Astrocyte (in vitro differentiated cells and primary cell): ENCODE measurements at regions not wholly inside any gene's neighbourhood (a gene's known extent, or its start where the extent isn't known, plus 50 kb on each side); places are given as distances from the start of the nearest gene placed in this dataset.

Experiments used
- DNase-seq: peaks from one replicate; pipeline ENCODE4 v3.0.0-alpha.2; 2010; ENCODE audit warnings: low read depth
- FAIRE-seq: peaks from 2 replicates; lab custom pipeline; 2011; peaks lifted over from hg19 to GRCh38; lab: Jason Lieb, UNC
- H2AFZ ChIP-seq: 2 replicates; pipeline ENCODE4 v1.6.0; 2012; ENCODE audit warnings: low read depth, low read length, inconsistent platforms
- H3K27ac ChIP-seq: 2 replicates; pipeline ENCODE4 v1.5.1; 2011; ENCODE audit warnings: low read depth, low read length, inconsistent platforms
- H3K27me3 ChIP-seq: 2 replicates; pipeline ENCODE4 v1.6.0; 2011; ENCODE audit warnings: low read length, inconsistent platforms; ENCODE audit not compliant: insufficient read depth
- H3K36me3 ChIP-seq: 2 replicates; pipeline ENCODE4 v1.5.1; 2011; ENCODE audit warnings: low read length, inconsistent platforms; ENCODE audit not compliant: insufficient read depth
- H3K4me1 ChIP-seq: 2 replicates; pipeline ENCODE4 v1.5.1; 2011; ENCODE audit warnings: low read length, inconsistent platforms; ENCODE audit not compliant: insufficient read depth
- H3K4me2 ChIP-seq: 2 replicates; pipeline ENCODE4 v1.6.0; 2012; ENCODE audit warnings: low read length, inconsistent platforms
- H3K4me3 ChIP-seq: 2 replicates; pipeline ENCODE4 v1.5.1; 2011; ENCODE audit warnings: low read depth, mild to moderate bottlenecking, low read length, inconsistent platforms; ENCODE audit not compliant: insufficient read depth
- H3K79me2 ChIP-seq: 2 replicates; pipeline ENCODE4 v1.6.0; 2012; ENCODE audit warnings: mild to moderate bottlenecking, low read length, inconsistent platforms; ENCODE audit not compliant: insufficient read depth
- H3K9ac ChIP-seq: 2 replicates; pipeline ENCODE4 v1.6.0; 2012; ENCODE audit warnings: mild to moderate bottlenecking, low read length, inconsistent platforms
- H3K9me3 ChIP-seq: 2 replicates; pipeline ENCODE4 v1.5.1; 2012; ENCODE audit warnings: low read depth, mild to moderate bottlenecking, low read length, inconsistent platforms; ENCODE audit not compliant: insufficient read depth
- H4K20me1 ChIP-seq: 2 replicates; pipeline ENCODE4 v1.6.0; 2012; ENCODE audit warnings: low read length, inconsistent platforms; ENCODE audit not compliant: insufficient read depth
- H3K27ac Mint-ChIP-seq: one replicate; pipeline ENCODE4 v1.8.0; 2021; ENCODE audit warnings: mild to moderate bottlenecking, mixed read lengths; ENCODE audit not compliant: unreplicated experiment
- H3K27me3 Mint-ChIP-seq: one replicate; pipeline ENCODE4 v1.8.0; 2021; ENCODE audit warnings: low read depth, mixed read lengths; ENCODE audit not compliant: unreplicated experiment
- H3K36me3 Mint-ChIP-seq: one replicate; pipeline ENCODE4 v1.8.0; 2021; ENCODE audit warnings: low read depth, mixed read lengths; ENCODE audit not compliant: unreplicated experiment
- H3K4me1 Mint-ChIP-seq: one replicate; pipeline ENCODE4 v1.8.0; 2021; ENCODE audit warnings: low read depth, mixed read lengths; ENCODE audit not compliant: unreplicated experiment
- H3K4me3 Mint-ChIP-seq: one replicate; pipeline ENCODE4 v1.8.0; 2021; ENCODE audit warnings: mild to moderate bottlenecking, moderate library complexity, mixed read lengths; ENCODE audit not compliant: unreplicated experiment
- H3K9me3 Mint-ChIP-seq: one replicate; pipeline ENCODE4 v1.8.0; 2021; ENCODE audit warnings: mild to moderate bottlenecking, mixed read lengths; ENCODE audit not compliant: unreplicated experiment
- CTCF ChIP-seq: IDR thresholded peaks from 2 replicates; pipeline ENCODE4 v1.5.1; 2011; ENCODE audit warnings: low read depth, mild to moderate bottlenecking, inconsistent platforms, low read length, moderate library complexity; ENCODE audit not compliant: insufficient read depth
- EZH2 ChIP-seq: IDR thresholded peaks from 2 replicates; pipeline ENCODE4 v1.6.1; 2012; ENCODE audit warnings: mild to moderate bottlenecking, low read length, inconsistent platforms; ENCODE audit not compliant: insufficient read depth

DNA sequence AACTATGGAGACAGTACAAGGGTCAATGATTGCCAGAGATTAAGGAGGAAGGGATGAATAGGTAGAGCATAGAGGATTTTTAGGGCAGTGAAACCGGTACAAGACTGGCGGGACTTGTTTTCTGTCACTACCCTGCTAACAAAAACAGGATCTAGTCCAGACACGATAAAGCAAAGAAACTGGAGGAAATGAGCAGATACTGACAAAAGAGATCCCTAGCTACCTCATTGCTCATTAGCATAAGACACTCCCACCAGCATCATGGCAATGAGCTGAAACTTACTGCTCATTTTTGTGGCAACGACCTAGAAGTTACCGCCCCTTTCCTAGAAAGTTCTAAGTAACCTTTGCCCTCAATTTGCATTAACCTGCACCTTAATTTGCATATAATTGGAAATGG, 131.2 kb downstream of the ETAA1 start:
- no peak for DNase-seq
- H3K79me2 ChIP-seq: no peaks in the 10 kb centered on the region

GRCh38 chr2:67532387-67532786, 135.3 kb downstream of the ETAA1 start:
- Mint-ChIP-seq H3K4me3 (no peak overlapping the region), H3K27ac (no peak overlapping the region)
- FAIRE-seq: no peak

More for the DNA sequence above, 131.2 kb downstream of the ETAA1 start:
- H3K4me1 Mint-ChIP-seq: no peaks in the 10 kb centered on the region
- Histone ChIP-seq H3K4me1 (no peaks in the 10 kb centered on the region), H4K20me1 (no peaks in the 10 kb centered on the region), H3K4me2 (no peak overlapping the region), H3K4me3 (no peak overlapping the region), H3K9ac (no peak overlapping the region), H3K9me3 (no peaks in the 10 kb centered on the region), H2AFZ (no peak overlapping the region), H3K27ac (no peak overlapping the region), H3K36me3 (no peaks in the 10 kb centered on the region), H3K27me3 (no peaks in the 10 kb centered on the region)
- H3K27me3 Mint-ChIP-seq: no peaks in the 10 kb centered on the region
- H3K27ac Mint-ChIP-seq: no peak overlapping the region
- FAIRE-seq: no peak
- TF ChIP-seq CTCF (no peak), EZH2 (no peak)
- no peak overlapping the region for H3K4me3 Mint-ChIP-seq
- H3K36me3 Mint-ChIP-seq: no peaks in the 10 kb centered on the region
- peaks cover 1% of the 10 kb centered on the region for H3K9me3 Mint-ChIP-seq

More at GRCh38 chr2:67532387-67532786, 135.3 kb downstream of the ETAA1 start:
- Histone ChIP-seq H3K36me3 (no peaks in the 10 kb centered on the region), H3K27me3 (no peaks in the 10 kb centered on the region), H4K20me1 (no peaks in the 10 kb centered on the region), H3K9ac (no peak overlapping the region), H3K9me3 (no peaks in the 10 kb centered on the region), H3K4me2 (no peak overlapping the region), H2AFZ (no peak overlapping the region), H3K79me2 (no peaks in the 10 kb centered on the region), H3K27ac (no peak overlapping the region), H3K4me3 (no peak overlapping the region), H3K4me1 (no peaks in the 10 kb centered on the region)
- no peak for DNase-seq
- Mint-ChIP-seq H3K27me3 (no peaks in the 10 kb centered on the region), H3K36me3 (no peaks in the 10 kb centered on the region), H3K9me3 (peaks cover 4% of the 10 kb centered on the region), H3K4me1 (no peaks in the 10 kb centered on the region)
- TF ChIP-seq EZH2 (no peak), CTCF (no peak)
